Fibroblast of the conjunctiva (primary cell): ENCODE measurements at regions not wholly inside any gene's neighbourhood (a gene's known extent, or its start where the extent isn't known, plus 50 kb on each side); places are given as distances from the start of the nearest gene placed in this dataset.

Experiments used
- DNase-seq: peaks from one replicate; pipeline ENCODE4 v3.0.0-alpha.2; 2010; ENCODE audit warnings: low read depth

DNA sequence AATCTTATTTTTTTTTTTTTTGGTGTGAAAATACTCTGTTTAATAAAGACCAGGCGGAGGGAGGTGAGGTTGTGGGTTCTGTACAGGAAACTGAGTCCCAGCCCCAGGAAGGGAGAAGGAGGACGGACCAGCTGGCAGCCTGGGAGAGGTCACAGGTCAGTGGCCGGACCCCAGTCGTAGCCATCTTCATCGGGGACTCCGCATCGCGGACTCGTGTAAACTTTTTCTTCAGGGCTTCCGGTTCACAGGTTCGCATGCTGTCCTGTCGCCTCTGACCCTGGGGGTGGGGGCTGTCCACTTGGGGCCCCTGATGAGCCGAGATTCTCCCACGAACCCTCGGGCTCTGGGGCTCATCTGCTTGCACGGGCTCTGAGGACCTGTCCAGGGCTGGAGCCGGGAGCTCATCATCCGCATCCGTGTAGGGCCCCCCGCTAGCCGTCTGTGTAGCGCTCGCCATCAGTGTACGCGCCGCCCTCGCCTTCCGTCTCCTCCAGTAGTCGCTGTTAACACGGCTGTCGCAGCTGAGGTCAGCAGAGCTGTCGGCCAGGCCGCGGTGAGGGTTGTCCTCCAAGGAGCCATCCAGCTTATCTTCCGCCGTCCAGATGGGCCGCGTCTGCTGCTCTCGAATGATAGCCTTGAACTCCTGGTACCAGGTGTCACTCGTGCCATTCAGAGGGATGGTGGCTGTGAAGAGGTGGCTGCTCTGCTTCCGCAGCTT is 975.7 kb upstream of the PRMT6 start:
- no peak for DNase-seq

DNA sequence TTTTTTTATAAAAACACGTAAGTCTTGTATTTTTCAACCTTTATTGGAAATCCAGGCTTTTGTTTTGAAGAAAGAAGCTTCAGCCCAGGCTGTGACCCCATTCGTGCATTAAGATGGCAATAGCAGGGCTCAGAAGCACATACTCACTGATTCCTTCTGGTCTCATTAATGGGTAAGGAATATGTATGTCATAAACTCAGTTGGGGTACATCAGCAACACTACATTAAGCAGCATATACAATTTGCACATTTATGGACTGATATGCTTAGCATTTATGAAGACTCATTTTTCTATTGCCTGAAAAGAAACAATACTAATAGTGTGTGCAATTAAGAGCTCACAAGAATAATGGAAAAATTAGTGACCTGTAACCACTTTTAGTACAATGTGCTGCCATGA is 945.4 kb upstream of the PRMT6 start:
- DNase-seq: no peak

DNA sequence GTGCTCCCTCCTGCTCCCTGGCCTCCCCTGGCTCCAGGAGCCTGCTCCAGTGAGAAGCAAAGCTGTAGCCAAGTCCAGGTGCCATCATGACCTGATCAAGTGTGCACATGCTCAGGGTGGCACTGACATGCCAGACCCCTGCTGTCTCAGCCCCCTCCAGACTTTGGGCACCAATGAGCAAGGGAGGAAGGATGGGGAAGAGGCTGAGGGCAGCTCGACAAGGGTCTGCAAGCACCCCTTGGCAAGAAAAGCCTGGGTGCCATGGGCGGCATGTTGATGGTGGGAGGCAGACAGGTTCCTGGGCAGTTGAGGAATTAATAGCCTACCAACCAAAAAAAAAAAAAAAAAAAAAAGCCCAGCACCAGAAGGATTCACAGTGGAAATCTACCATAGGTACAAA is 942.6 kb upstream of the PRMT6 start:
- DNase-seq: no peak

DNA sequence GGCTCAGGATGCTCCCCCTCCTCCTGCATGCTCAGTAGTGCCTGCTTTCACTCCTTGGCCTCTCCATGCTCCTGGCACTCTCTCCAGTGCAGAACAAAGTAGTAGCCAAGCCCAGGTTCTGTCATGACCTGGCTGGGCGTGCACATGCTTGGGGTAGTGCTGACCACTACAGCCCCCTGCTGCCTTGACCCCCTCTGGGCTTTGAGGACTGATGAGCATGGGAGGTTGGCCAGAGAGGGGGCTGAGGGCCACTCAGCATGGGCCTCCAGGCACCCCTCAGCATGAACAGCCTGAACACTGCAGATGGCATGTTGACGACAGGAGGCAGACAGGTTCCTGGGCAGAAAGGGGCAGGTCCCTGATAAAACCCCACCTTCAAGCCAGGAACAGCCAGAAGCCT is 935.7 kb upstream of the PRMT6 start:
- DNase-seq: no peak

DNA sequence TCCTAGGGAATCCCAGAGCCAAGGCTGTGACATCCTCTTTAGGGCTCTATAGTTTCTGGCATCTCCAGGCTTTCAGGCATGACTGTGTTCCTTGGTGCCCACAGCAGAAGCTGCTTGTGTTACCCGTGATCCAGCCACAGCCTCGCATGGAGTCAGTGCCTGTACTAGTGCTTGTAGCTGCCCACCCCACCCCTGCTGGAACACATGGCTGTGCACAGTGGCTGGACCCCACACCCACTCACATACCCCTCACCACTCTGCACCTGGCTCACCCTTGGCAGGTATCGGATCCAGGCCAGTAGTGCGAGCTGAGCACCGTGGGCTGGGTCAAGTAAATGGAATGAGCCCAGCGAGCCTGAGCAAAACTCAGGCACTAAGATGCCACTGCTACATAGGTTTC is 934.7 kb upstream of the PRMT6 start:
- no peak for DNase-seq

DNA sequence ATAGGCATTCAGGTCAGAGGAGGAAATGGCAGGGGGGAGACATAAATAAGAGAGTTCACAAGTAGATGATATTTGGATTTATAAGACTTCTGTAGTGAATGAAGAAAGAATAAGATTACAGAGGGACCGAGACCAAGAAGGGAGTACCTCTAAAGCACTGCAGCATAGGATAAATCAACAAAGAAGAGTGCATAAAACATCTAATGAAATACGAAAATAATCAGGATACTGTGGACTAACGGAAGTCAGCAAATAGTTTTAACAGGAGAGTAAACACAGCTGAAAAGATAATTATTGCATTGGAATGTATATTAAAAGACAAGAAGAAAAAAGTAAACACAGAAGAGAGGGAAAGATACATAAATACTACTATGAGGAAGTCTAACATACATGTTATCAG is 921.9 kb upstream of the PRMT6 start:
- DNase-seq: no peak

DNA sequence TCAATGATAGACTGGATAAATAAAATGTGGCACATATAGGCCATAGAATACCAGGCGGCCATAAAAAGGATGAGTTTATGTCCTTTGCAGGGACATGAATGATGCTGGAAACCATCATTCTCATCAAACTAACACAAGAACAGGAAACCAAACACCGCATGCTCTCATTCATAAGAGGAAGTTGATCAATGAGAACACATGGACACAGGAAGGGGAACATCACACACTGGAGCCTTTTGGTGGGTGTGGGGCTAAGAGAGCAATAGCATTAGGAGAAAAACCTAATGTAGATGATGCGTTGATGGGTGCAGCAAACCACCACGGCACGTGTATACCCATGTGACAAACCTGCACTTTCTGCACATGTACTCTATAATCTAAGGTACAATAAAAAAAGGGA is 883.4 kb upstream of the PRMT6 start:
- no peak for DNase-seq

DNA sequence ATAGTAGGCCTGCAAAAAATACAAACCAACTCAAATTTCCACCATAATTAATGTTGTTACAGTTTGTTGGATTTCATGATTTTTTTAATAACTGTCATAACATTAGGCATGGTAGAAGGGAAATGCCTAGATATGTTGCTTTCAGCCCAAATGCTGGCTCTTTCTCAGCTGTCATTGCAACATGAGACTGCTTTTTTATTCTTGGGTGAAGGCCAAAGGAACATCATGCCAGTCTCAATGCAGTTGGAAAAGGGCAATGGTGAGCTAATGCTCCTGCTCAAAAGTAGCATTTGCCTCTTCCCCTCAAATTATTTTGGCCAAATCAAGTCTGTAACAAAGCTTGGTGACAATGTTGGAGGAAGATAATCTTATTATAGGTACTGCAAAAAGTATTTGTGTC is 877.7 kb upstream of the PRMT6 start:
- DNase-seq: no peak

DNA sequence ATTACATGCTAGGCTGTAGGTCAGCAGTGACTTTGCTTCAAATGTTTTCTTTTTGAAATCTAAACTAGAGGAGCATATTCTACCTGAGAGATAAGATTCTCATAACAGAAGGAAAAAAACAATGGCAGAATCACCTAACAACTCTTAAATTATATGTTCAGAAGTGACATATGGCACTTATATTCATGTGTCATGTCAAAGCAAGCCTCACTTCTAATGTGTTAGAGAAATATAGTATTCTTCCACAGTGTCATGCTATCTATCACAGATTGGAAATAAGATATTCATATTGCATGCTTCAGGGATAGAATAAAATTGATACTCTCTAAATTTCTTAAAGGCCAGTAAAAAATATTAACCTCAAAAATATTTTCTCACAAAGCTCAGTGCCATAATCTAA is 874.6 kb upstream of the PRMT6 start:
- no peak for DNase-seq

DNA sequence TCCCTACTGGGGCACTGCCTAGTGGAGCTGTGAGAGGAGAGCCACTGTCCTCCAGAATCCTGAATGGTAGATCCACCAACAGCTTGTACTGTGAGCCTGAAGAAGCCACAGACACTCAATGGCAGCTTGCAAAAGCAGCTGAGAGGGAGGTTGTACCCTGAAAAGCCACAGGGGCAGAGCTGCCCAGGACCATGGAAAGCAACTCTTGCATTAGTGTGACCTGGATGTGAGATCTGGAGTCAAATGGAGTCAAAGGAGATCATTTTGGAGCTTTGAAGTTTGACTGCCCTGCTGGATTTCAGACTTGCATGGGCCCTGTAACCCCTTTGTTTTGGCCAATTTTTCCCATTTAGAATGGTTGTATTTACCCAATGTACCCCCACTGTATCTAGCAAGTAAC is 871.4 kb upstream of the PRMT6 start:
- no peak for DNase-seq

DNA sequence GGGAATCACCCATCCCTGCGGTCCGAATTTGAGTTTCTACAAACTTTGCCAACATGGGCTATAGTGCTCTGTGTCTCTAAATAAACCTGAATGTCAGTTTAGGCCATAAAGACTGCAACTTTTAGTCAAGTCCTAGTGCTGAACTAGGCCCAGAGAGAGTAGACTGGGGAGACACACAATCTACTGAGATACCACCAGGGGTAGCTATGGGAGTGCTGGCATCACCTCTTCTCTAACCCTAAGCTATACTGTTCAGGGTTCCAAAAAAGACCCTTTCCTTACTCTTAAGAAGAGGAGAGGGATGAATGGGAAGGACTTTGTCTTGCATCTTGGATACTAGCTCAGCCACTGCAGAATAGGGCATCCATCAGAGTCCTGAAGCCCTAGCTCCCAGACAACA is 866.7 kb upstream of the PRMT6 start:
- DNase-seq: no peak

DNA sequence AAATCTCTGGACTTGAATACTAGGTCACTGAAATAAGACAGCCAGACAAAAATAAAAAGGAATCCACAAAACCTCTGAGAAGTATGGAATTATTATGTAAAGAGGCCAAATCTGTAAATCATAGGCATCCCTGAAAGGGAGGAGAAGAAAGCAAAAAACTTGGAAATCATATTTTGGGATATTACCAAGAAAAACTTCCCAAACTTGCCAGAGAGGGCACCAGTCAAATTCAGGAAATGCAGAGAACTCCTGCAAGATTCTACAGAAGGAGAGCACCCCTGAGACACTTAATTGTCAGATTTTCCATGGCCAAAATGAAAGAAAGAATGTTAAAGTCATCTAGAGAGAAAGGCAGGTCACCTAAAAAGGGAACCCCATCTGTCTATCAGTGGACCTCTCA is 862.3 kb upstream of the PRMT6 start:
- no peak for DNase-seq

DNA sequence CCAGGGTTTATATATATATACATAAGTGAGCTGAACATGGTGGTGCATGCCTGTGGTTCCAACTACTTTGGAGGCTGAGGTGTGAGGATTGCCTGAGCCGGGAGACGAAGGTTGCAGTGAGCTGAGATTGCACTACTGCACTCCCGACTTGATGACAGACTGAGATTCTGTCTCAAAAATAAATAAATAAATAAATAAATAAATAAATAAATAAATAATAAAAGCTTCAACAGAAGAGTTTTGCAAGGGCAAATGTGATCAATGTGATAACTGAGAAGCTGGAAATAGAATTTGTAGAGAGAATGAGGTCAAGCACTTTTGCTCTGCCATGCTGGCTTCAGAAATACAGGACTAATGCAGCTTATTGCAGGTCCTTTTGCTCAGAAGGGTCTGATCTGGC is 855.8 kb upstream of the PRMT6 start:
- no peak for DNase-seq

DNA sequence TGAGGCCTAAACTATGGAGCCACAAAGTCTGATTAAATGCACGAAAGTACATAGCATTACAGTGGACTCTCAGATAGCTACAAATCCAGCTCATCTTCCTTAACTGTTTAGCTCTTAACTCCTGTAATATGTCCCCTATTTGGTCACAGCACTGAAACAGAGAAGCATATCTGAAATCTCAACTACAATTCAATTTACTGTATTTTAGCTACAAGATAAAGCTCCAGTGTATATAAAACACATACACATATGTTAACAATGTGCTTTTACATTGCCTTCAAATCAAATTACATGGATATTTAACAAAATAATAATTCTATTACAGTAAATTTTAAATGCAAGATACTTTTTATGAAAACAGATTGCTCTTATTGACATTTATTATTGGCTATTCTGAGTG is 849.3 kb upstream of the PRMT6 start:
- DNase-seq: no peak

DNA sequence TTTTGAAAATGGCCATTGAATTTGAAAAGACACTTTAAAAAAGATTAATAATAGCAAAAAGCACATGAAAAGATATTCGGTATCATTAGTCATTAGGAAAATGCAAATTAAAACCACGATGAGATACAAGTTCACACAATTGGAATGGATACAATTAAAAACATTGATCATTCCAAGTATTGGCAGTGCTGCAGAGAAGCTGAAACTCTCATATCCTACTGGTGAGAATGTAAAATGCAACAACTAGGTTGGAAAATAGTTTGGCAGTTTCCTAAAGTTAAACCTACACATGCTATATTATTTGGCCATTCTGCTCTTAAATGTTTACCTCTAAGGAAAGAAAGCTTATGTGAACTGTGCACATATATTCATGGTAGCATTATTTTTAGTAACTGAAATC is 838.7 kb upstream of the PRMT6 start:
- DNase-seq: no peak

DNA sequence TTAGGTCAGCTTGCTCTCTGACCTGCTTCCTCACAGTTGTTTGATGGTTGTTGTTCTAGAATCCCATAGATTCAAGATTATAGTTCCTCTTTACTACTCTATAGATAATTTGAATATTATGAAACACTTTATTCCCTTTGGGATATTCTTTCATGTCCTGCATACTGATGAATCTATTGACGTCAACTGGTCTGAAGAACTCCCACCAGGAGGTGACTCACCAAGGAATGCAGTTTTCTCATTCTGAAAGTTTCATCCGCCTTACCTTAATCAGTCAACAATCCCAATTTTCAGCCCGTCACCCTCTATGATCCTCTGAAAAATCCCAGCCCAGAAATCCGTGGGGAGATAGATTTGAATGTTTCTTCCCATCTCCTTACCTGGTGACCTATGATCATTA is 834.1 kb upstream of the PRMT6 start:
- DNase-seq: no peak

DNA sequence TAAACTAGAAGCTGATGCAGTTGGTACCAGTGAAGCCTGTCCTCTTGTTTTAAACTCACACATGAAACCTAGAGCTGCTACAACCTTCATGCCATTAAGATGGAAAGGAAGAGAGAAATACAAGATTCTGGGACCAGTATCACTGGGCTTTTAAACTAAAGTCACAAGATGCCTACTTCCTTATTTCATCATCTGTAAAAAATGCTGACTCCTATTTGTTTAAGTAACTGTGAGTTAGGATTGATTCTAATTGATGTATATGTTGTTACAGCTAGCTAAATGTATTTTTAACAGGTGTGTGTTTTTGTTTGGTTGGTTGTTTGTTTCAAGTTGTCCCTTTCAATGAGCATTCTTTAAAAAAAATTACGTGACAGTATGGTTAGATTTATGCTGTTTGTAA is 833.3 kb upstream of the PRMT6 start:
- DNase-seq: no peak

DNA sequence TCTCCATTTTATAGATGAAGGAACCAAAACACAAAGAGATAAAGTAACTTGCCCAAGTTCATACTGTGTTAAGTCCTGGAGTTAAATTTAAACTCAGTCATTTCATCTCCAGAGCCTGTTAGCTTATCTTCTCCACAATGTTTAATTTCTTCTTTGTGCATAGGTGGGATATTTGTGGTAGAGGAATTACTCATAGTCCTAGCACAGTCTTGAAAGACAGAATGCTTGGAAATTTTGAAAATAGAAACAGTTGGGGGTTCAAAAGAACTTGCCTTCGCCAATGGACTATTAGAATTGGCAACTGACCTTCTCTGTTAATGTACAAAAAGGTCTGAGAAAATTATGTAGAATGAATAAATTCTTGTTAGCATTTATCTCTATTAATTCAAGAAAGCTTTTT is 832.0 kb upstream of the PRMT6 start:
- DNase-seq: no peak

DNA sequence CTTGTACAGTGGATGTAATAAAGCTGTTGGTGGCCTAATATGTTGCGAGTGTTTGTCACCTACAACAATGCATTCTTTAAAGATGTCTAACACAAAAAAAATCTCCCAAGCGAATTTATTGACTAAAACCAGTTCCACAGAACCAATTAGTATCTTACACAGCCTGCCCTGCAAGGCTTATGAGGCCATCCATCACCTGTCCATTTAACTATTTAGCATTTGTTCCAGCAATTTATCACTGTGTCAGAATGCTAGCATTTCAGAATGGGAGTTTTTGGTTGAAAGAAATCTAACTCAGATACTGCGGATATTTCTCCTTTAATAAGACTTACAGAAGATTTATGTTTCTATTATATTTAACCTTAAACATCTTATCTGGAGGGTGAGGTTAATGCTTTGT is 831.1 kb upstream of the PRMT6 start:
- DNase-seq: no peak

DNA sequence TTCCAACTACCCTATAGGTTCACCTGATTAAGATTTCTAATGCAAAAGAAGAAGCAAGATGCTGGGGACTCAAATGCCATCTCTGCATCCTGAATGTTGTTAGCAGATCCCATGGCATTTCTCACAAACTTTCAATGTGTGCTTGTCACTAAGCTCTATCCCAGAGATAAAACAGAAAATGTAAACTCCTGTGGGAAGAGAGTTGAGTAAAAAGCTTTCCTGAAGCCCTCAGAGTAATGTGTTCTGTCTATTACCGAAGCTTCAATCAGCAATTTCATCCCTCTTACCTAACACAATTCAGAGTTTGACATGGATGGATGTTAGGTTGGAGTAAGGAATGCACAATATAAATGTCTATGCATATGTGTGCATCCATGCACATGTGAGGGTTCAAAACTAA is 829.9 kb upstream of the PRMT6 start:
- DNase-seq: no peak

DNA sequence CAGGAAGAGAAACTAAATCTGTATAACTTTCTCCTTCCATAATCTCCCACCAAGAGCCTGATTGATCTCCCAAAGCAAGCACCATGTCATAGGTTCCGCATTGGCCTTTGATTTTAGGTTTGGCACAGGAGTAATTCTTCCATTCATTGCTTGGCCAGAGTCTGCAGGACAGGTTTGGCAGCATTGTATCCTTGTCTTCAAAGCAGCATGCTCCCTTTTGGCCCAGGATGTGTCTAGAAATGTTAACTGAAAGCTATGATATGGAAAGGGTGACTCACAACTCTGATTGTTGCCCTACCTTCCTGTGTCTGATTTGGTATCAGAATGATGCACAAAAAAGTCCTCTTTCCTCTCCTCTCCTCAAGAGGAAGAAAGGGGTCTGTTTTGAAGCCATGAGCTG is 824.3 kb upstream of the PRMT6 start:
- DNase-seq: no peak

DNA sequence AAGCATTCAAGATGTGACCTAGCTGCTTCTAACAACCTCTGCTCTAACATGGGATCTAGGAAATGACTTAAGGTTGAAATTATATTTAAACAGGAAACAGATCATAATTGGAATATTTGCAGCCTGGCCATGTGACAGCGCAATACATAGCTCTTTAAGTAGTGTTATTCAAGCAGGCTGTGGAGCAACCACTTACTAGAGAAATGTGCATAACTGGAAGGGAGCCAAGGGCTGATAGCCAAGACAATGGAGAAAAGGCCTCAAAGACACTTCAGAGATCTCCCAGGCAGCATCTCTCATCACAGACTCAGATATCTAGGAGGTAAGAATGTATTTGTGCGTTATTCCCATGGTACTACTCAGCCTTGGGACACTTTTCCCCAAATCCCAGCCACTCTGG is 823.0 kb upstream of the PRMT6 start:
- DNase-seq: no peak

DNA sequence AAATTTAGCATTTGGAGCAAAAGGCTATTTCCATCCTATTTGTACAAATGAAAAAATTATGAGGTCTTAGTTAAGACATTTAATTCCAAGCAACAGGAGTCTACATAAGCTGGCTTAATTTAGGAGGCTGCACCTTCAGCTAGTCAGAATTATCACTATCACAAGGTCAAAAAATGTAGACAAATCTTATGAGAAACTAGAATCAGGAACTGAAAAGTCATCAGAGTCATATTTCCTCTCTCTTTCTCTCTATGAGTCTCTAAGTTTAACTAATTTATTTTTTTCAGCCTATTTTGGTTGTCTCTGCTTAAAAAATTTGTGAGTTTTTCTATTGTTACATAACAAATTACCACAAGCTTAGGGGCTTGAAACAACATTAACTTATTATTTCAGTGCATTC is 807.1 kb upstream of the PRMT6 start:
- DNase-seq: no peak

DNA sequence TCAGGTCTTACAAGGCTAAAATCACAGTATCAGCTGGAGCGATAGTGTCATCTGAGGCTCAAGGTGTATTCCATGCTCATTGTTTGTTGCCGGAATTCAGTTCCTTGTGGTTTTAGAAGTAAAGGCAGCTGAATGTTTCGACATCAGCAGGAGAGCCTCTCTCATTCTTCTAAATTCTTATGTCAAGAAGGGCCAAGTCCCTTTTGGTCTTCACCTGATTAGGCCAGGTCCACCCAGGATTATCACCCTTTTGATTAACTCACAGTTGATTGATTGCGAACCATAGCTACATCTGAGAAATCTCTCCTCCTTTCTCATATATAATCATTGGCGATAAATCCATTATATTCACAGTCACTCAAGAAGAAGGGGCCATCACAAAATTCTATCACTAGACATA is 806.7 kb upstream of the PRMT6 start:
- no peak for DNase-seq

DNA sequence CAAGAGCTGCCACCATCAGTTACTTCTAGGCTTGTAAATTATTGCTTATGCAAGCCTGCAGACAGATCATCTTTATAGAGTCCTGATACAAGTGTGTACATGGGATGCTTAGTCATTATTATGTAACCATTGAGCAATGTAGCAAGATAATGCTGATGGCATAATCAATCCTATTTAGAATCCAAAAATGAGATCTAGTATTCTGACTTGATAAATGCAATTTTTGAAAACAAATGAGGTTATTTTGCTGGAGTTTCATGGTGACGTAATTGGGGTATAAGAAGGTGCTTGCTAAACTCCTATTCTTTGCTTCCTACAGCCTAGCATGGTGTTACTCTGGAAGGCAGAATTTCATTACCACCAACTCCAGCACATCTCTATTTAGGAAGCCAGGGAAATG is 801.7 kb upstream of the PRMT6 start:
- no peak for DNase-seq
